GM18868 (cell line): ENCODE measurements at regions not wholly inside any gene's neighbourhood (a gene's known extent, or its start where the extent isn't known, plus 50 kb on each side); places are given as distances from the start of the nearest gene placed in this dataset.
A peak's percentile ranks its signal among the peaks of the same experiment; 100 is the strongest.
"Not testable (repeated sequence)": the region's sequence is repeated elsewhere in the genome, so short reads cannot be mapped to it uniquely, and the experiment has no call there.

Experiments used
- ATAC-seq: cut with Tn5 transposase; IDR thresholded peaks from one replicate; pipeline ENCODE4 v1.9.1; 2021; ENCODE audit warnings: mild to moderate bottlenecking, moderate library complexity; ENCODE audit not compliant: unreplicated experiment

DNA sequence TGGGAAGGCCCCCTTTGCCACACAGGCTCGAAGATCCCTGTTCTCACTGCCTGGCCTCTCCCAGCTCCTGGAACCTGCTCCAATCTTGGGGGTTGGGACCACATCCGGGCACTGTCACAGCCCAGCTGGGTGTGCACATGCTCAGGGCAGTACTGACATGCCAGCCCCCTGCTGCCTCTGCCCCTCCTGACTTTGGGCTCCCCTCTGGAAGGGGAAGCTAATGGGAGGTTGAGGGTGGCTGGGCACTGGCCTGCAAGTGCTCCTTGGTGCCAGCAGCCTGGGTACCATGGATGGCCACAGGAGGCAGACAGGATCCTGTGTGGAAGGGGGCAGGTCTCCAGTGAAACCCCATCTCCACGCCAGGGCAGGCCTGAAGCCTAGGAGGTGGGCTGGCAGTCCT, 126.1 kb upstream of the NOL4 start:
- ATAC-seq, result no peak

- no peak for ATAC-seq
These were observed 127.9 kb upstream of the NOL4 start for GRCh38 chr18:34352385-34353163.

DNA sequence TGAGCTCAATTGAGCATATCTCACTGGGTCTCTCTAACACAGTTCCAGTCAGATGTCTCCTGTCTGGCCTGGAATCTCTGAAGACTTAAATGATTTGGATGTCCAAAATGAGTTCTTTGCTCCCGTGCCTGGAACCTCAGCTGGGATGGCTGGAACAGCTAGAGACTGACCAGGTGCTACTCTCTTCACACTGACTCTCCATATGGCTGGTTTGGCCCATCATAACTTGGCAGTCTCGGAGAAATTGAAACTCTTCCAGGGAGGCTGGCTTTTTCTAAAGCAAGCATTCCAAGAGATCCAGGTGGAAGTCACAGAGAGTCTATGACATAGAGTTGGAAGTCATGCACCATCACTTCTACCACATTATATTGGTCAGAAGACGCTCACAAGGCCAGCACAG, 129.6 kb upstream of the NOL4 start:
- no peak for ATAC-seq

- no peak for ATAC-seq
These were observed 133.3 kb upstream of the NOL4 start for GRCh38 chr18:34357944-34358580.

DNA sequence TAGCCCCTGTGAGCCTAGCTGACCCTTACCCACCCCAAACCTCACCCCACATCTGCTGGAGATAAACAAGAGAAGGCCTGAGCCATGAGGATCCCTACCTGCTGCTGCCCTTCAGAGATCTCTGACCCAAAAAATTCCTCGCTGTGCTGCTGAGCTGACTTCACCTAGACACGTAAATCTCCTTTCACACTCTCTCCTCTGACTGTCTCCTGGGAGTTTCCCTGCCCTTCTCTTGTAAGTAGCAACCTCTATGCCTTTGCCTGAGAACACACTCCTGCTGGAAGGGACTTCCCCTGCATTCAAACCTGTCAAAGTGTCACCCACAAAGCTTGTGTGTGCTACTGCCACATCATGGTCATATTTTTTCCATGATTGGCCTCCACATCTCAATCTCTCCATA, 134.2 kb upstream of the NOL4 start:
- ATAC-seq, result peak; percentile 94

DNA sequence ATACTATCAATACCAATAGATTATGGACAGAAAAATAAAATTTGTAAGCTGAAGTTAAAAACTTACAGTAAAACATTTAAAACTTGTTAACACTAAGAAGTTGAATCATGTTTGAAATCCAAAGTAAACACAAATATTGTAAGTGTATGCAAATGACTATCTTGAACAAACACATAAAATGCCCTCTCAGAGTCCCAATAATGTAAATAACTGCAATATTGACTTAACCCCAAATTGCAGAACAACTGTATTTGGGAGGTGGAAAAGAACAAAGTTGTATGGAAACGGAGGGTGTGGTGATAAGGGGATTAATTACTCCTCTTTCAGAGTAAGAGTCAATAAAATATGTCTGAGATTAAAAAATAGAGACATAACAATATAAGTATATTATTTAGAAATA, 140.0 kb upstream of the NOL4 start:
- no peak for ATAC-seq

GRCh38 chr18:34370704-34371395, 146.1 kb upstream of the NOL4 start:
- no peak for ATAC-seq

GRCh38 chr18:34380326-34380725, 155.6 kb upstream of the NOL4 start:
- ATAC-seq, result no peak

- no peak for ATAC-seq
These were observed 160.6 kb upstream of the NOL4 start for GRCh38 chr18:34385311-34385710.

- ATAC-seq, result no peak
These were observed 162.1 kb upstream of the NOL4 start for GRCh38 chr18:34386803-34387202.

GRCh38 chr18:34397286-34397896, 172.7 kb upstream of the NOL4 start:
- ATAC-seq, result no peak

DNA sequence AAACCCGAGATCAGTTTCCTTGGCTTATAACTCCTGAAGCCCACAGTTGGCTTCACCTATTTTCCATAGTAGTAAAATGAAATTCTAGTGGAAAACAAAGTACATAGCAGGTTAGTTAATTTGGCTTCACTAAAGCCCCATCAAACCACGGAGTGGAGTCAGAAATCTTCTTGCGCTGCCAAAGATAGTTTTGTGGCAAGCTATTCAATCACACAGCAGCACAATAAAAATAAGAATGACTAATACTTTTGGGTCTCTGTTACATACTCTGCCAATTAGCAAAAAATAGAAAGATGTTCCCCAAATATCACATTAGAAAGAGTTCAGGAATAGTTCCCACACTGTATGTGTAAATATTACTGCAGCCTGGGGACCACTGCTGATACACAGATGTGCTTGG, 175.2 kb upstream of the NOL4 start:
- ATAC-seq, result no peak

- no peak for ATAC-seq
These were observed 176.1 kb upstream of the NOL4 start for GRCh38 chr18:34400834-34401233.

- ATAC-seq, result no peak
These were observed 177.1 kb upstream of the NOL4 start for GRCh38 chr18:34401775-34402174.

- ATAC-seq, result not testable (repeated sequence)
These were observed 182.8 kb upstream of the NOL4 start for GRCh38 chr18:34407471-34407870.

DNA sequence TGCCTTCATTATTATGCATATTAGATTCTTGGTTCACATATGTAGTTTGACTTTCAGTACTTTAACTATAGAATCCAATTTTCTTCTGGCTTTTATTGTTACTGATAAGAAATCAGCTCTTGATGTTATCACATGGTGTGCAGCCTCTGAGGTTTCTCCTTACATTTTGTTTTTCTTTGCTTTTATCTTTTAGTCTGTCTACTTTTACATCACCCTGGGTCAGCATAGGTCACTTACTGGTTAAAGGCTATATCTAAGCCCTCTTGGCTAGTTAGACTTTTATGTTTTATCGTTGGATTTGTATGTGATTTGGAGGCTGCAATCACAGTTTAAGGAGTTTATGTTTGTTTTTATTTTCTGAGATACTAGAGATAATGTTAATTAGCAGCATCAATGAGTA, 187.2 kb upstream of the NOL4 start:
- no peak for ATAC-seq

GRCh38 chr18:34431042-34431441, 206.3 kb upstream of the NOL4 start:
- ATAC-seq, result no peak

GRCh38 chr18:34444622-34445021, 219.9 kb upstream of the NOL4 start:
- no peak for ATAC-seq

GRCh38 chr18:34448662-34449061, 223.9 kb upstream of the NOL4 start:
- ATAC-seq, result no peak

- ATAC-seq, result no peak
These were observed 233.0 kb upstream of the NOL4 start for GRCh38 chr18:34457761-34458160.

DNA sequence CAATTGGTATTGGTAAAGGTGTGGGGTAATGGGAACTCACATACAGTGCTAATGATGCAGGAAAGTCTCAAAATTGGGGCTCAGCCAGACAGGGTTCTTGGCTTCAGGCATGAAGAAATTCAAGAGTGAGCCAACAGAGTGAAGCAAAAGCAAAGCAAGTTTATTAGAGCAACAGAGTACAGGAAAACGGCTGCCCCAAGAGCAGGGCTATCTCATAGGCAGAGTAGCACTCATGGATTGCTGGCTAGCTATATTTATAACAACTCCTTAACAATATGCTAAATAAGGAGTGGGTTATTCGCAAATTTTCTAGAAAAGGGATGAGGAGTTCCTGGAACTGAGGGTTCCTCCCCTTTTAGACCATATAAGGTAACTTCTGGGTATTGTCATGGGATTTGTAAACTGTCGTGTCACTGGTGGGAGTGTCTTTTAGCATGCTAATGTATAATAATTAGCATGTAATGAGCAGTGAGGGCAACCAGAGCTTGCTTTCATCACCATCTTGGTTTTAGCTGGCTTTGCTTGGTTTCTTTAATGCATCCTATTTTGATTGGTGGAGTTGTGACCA, 233.8 kb upstream of the NOL4 start:
- no peak for ATAC-seq
